GM12801 (cell line): ENCODE measurements at regions not wholly inside any gene's neighbourhood (a gene's known extent, or its start where the extent isn't known, plus 50 kb on each side); places are given as distances from the start of the nearest gene placed in this dataset.

Experiments
- TF ChIP-seq, protein P1 (sequence below): IDR thresholded peaks from one replicate; pipeline ENCODE4 v1.5.1; 2011; ENCODE audit warnings: control low read depth; ENCODE audit not compliant: insufficient read length; ENCODE audit errors: extremely low read depth

DNA sequence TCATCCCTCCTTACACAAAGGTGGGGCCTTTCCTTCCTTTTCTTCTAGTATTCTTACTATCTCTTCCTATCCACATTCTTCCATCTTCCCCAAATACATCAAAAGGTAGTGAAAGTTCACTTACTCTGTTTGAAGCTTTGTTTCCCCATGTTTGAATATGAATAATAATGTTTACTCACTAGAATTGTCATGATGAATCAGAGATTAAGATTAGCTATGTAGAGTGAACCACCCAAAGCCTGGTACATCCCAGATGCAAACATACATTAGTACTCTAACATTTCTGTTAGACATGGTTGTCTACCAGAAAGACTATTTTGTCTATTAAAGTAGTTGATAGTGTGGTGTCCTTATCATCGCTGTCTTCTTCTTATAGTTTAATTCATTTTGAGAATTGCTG, 327.1 kb upstream of the TBC1D5 start:
- TF ChIP-seq, protein P1, sequence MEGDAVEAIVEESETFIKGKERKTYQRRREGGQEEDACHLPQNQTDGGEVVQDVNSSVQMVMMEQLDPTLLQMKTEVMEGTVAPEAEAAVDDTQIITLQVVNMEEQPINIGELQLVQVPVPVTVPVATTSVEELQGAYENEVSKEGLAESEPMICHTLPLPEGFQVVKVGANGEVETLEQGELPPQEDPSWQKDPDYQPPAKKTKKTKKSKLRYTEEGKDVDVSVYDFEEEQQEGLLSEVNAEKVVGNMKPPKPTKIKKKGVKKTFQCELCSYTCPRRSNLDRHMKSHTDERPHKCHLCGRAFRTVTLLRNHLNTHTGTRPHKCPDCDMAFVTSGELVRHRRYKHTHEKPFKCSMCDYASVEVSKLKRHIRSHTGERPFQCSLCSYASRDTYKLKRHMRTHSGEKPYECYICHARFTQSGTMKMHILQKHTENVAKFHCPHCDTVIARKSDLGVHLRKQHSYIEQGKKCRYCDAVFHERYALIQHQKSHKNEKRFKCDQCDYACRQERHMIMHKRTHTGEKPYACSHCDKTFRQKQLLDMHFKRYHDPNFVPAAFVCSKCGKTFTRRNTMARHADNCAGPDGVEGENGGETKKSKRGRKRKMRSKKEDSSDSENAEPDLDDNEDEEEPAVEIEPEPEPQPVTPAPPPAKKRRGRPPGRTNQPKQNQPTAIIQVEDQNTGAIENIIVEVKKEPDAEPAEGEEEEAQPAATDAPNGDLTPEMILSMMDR: no peak

DNA sequence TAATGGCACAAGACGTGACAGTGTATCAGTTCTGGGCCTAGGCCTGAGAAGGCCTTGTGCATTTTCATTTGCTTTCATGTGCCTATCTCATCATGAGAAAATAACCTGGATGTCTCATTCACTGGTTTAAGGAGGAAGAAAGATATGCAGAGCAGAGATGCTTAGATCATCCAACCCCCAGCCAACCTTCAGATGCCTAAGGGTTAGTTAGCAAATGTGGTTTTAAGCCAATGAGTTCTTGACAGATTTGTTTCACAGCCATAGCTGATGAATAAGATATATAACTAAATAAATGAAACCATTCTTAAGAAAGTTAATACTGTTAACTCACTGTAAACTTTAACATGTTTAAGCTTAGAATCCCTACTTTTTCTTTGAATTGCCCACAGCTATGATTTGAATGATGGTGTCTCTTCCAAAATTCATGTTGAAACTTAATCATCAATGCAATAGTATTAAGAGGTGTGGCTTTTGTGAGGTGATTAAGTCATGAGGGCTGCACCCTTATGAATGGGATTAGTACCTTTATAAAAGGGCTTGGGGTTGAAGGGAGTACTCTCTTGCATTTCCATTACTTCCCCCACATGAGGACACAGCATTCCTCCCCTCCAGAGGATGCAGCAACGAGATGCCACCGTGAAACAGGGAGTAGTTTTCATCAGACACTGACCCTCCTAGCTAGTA, 324.6 kb upstream of the TBC1D5 start:
- TF ChIP-seq, protein P1: no peak

DNA sequence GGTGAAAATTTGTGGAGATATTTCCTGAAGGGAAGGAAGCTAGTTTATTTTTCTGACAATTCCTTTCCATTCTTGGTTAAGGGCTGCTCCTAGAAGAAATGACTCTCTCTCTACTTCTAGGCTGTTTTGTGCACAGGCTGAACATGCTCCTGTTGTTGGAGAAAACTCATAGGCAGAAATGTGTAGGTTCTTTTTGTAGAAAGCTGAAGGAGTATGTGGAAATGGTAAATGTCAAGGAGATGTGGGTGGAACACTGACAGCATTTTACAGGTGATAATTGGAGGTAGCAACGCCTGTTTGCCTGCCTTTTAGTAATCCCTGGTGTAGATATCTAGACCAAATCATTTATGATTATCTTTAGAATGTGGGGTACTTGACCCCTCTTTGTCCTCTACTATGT, 322.2 kb upstream of the TBC1D5 start:
- TF ChIP-seq, protein P1: no peak

DNA sequence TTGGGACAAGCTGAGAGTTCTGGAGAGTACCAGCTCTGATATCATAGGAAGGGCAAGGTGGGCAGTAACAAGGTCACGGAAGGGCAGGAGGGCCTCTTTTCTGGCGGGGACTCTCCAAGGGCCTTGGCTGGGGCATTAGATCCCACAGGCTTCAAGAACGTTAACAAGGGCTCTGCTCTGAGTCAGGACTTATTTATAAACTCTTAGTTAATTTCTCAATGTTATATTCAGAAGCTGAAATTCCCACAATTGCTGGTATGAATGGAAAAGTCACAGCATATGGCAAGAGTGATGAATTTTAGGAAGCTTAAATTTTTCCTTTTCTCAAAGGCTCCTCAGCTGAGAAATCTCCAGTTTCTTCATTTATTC, 320.2 kb upstream of the TBC1D5 start:
- TF ChIP-seq, protein P1: no peak

DNA sequence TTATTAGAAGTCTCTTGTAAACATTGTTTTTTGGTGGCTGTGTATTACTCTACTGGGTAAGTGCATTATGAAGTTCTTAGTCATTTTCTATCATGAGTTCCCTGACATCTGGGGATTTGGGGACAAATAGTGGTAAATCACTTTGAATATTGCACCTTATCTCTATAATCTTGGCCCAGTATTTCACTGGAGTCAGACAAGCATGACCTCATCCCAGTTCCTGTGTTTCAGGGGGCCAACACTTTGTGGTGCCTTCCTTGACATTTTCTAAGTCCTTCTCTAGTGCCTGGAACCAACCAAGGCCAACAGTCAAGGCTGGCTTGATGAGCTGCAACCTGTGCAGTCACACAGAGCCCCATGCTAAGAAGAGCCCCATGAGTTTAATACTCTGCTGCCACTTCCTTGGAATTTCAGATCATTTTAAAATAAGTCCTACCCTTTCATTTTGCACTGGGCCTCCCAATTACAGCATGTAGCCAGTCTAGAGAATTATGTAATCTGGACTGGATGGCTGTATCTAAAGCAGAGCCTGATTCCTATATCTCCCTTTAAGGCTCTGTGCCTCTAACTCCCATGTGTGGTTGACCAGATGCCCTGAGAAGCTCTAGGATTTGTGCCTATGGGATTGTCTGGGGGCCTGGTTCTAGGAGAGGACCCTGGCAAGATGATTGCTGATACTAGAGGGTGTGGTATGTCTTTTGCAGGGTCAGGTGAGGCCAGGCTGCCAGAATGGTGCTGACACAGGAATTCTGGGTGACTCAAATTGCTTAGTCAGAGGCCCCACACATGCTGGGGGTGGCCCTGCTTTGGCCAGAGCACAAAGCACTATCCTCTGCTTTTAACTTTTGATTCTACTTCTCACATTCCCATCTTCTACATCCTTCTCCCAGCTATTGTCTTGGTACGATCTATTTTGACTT, 319.6 kb upstream of the TBC1D5 start:
- TF ChIP-seq, protein P1: no peak

DNA sequence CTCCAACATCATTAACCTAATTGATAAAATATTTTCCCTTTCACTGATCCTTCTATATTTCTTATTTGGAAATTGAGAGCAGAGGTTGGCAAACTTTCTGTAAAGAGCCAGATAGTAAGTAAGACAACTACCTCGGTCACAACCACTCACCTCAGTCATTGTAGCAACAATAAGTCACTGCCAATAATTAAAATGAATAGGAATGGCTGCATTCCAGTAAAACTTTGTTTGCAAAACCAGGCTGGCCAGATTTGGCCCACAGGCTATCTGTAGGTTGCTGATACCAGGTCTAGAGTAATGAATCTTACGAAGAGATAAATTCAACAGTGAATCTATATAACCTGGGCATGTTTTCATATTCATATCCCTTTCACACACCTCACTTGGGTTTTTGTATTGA, 316.2 kb upstream of the TBC1D5 start:
- TF ChIP-seq, protein P1: no peak

DNA sequence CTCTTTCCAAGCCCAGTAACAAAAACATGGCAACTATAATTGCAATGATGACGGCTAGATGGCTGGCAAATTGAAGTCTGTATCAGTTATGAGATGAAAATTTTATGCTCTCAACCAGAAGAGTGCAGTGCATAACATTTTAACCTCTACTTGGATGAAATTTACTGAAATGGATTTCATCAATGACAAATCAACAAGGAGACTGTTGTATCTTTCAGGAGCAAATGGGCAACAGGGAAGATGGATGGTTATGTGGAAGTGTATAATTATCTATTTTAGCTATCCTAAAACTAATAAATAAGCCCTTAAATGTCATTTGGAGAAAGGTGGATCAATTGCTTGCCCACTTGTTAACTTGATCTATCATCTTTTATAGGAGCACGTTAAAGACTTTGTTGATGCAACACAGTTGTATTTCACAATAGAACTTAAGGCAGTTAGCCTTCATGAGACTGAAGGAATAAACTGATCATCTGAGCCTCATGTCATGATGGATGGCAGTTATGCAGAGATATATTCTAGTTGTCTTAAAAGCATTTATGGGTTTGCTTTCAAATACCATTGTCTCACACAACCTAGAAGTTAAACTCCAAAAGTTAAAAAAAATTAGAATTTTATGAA, 315.1 kb upstream of the TBC1D5 start:
- TF ChIP-seq, protein P1: no peak
